ENCODE measurements at regions not wholly inside any gene's neighbourhood (a gene's known extent, or its start where the extent isn't known, plus 50 kb on each side); places are given as distances from the start of the nearest gene placed in this dataset.

GRCh38 chr5:167947306-167947705 is 344.1 kb upstream of the WWC1 start:
- no peak overlapping the region for H3K4me3 ChIP-seq (ENCODE audit: low read depth, low read length)
- DNase-seq (ENCODE audit: low read depth), result no peak
- TF ChIP-seq MAX (IDR thresholded peaks at IDR 0.05; ENCODE audit: low read depth, low read length), result no peak
- no peak for TF ChIP-seq POLR2A (IDR thresholded peaks at IDR 0.05; ENCODE audit: extremely low read depth, insufficient read length)
- TF ChIP-seq CTCF (IDR thresholded peaks at IDR 0.05; ENCODE audit: low read depth, low read length), result no peak
- TF ChIP-seq MYC (IDR thresholded peaks at IDR 0.05; ENCODE audit: low read depth, low read length), result no peak

GRCh38 chr5:167948251-167948650 is 343.2 kb upstream of the WWC1 start:
- no peak for DNase-seq (ENCODE audit: low read depth)
- H3K4me3 ChIP-seq (ENCODE audit: low read depth, low read length), result no peak overlapping the region
- TF ChIP-seq CTCF (IDR thresholded peaks at IDR 0.05; ENCODE audit: low read depth, low read length) (no peak), POLR2A (IDR thresholded peaks at IDR 0.05; ENCODE audit: extremely low read depth, insufficient read length) (no peak), MAX (IDR thresholded peaks at IDR 0.05; ENCODE audit: low read depth, low read length) (no peak), MYC (IDR thresholded peaks at IDR 0.05; ENCODE audit: low read depth, low read length) (no peak)

- DNase-seq (ENCODE audit: low read depth), result no peak
- no peak for TF ChIP-seq CTCF (IDR thresholded peaks at IDR 0.05; ENCODE audit: low read depth, low read length)
- TF ChIP-seq MAX (IDR thresholded peaks at IDR 0.05; ENCODE audit: low read depth, low read length), result no peak
- TF ChIP-seq POLR2A (IDR thresholded peaks at IDR 0.05; ENCODE audit: extremely low read depth, insufficient read length), result no peak
- no peak for TF ChIP-seq MYC (IDR thresholded peaks at IDR 0.05; ENCODE audit: low read depth, low read length)
These were observed 342.0 kb upstream of the WWC1 start for GRCh38 chr5:167949435-167949834.

GRCh38 chr5:167950126-167950721 is 341.2 kb upstream of the WWC1 start:
- no peak overlapping the region for H3K4me3 ChIP-seq (ENCODE audit: low read depth, low read length)
- TF ChIP-seq MAX (IDR thresholded peaks at IDR 0.05; ENCODE audit: low read depth, low read length), result no peak
- no peak for TF ChIP-seq MYC (IDR thresholded peaks at IDR 0.05; ENCODE audit: low read depth, low read length)
- no peak for TF ChIP-seq POLR2A (IDR thresholded peaks at IDR 0.05; ENCODE audit: extremely low read depth, insufficient read length)
- TF ChIP-seq CTCF (IDR thresholded peaks at IDR 0.05; ENCODE audit: low read depth, low read length), result no peak
- no peak for DNase-seq (ENCODE audit: low read depth)

More at GRCh38 chr5:167949435-167949834, 342.0 kb upstream of the WWC1 start:
- no peak overlapping the region for H3K4me3 ChIP-seq (ENCODE audit: low read depth, low read length)

- no peak for DNase-seq (ENCODE audit: low read depth)
- no peak overlapping the region for H3K4me3 ChIP-seq (ENCODE audit: low read depth, low read length)
- no peak for TF ChIP-seq POLR2A (IDR thresholded peaks at IDR 0.05; ENCODE audit: extremely low read depth, insufficient read length)
- TF ChIP-seq MYC (IDR thresholded peaks at IDR 0.05; ENCODE audit: low read depth, low read length), result no peak
- no peak for TF ChIP-seq MAX (IDR thresholded peaks at IDR 0.05; ENCODE audit: low read depth, low read length)
- no peak for TF ChIP-seq CTCF (IDR thresholded peaks at IDR 0.05; ENCODE audit: low read depth, low read length)
These were observed 340.3 kb upstream of the WWC1 start for GRCh38 chr5:167951116-167951515.

All from NB4 (cell line).